Renal cortical epithelial cell (primary cell): ENCODE measurements at regions not wholly inside any gene's neighbourhood (a gene's known extent, or its start where the extent isn't known, plus 50 kb on each side); places are given as distances from the start of the nearest gene placed in this dataset.

Source experiments
- DNase-seq: peaks from one replicate; pipeline ENCODE4 v3.0.0-alpha.2; 2011; ENCODE audit warnings: low read depth

GRCh38 chr7:35536396-35536826 lies 158.5 kb downstream of the HERPUD2 start:
- DNase-seq: no peak

DNA sequence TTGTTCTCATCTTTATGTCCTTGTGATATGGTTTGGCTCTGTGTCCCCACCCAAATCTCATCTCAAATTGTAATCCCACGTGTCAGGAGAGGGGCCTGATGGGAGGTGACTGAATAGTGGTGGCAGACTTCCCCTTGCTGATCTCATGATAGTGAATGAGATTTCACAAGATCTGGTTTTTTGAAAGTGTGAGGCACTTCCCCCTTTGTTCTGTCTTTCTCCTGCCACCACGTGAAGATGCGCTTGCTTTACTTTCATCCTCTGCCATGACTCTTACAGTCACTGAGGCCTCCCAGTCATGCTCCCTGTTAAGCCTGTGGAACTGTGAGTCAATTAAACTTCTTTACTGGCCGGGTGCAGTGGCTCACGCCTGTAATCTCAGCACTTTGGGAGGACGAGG lies 161.0 kb downstream of the HERPUD2 start:
- DNase-seq: no peak

DNA sequence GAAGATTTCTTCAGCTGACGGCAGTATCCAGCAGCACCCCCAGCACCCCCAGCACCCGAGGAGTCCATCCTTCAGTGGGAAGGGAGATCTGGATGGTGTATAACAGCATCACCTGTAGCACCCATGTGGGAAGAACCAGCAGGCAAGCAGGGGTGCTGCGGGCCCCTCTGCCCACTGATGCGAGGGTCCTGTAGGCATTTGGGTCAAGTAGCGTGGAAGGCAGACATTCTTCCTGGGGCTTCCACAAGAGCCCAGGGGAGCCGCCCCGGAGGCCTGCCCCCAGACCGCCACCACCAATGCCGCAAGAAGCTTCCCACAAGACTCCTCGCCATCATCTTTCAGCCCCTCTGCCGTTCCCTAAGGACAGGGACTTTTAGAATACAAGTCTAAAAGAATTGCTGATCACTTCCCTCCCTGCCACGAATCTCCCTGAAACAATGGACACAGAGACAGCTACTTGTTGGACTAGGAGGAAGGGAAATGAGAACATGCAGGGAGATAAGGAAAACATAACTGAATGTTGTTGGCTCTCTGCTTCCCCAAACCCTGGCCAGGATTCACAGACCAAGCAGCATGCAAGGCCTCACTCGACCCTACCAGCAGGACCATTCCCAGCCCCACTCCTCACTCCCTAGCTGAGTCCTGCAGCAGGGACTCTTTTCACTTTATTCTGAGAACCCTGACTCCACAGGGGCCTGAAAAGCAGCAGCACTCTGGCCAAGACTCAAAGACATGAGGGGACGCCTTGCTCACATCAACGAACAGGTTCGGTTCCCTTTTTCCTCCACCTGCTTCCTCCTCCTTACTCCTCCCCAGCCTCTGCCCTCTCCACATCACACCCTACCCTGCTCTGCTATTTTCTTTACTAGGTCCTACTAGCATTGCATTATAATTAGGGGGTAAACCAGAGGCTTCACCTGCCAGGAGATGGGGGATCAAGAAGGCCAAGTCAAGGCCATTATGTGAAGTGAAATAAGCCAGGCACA lies 164.5 kb downstream of the HERPUD2 start:
- no peak for DNase-seq

DNA sequence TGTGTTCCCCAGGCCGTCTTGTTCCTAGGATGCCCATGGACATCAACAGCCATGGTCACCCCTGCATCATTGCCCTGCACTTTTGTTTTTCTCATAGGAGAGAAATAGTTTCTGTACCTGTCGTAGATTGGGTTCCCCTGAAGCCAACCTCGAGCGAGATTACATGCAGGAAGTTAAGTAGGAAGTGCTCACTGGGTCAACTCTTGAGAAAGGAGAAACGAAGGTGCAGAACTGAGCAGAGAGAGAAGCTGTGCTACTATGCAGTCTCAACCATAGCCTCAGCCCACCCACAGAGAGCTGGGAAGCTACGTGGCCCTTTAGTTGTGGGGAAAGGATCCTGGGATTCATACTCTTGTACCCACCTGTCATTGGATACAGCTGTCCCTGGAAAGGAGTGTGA lies 165.2 kb downstream of the HERPUD2 start:
- no peak for DNase-seq

GRCh38 chr7:35528381-35528977 lies 166.5 kb downstream of the HERPUD2 start:
- no peak for DNase-seq

- no peak for DNase-seq
Measured at GRCh38 chr7:35526645-35527044, 168.3 kb downstream of the HERPUD2 start.

DNA sequence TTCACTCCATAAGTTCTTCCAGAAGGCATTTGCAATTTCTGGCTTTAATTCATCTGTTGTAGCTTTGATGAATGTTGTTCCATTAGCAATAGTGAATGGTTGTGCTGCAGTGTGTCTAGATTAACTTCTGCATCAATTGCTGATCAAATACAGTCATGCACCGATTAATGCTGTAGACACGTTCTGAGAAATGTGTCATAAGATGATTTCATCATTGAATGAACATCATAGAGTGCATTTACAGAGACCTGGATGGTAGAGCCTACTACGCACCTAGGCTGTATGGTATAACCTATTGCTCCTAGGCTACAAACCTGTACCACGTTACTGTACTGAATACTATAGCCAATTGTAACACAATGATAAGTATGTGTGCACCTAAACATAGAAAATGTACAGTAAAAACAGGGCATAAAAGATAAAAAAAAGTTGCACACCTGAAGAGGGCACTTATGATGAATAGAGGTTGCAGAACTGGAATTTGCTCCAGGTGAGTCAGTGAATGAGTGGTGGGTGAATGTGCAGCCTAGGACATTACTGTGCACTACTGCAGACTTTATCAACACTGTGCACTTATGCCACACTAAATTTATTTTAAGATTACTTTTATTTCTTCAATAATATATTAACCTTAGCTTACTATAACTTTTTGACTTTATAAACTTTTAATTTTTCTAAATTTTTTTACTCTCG lies 170.7 kb downstream of the HERPUD2 start:
- no peak for DNase-seq

DNA sequence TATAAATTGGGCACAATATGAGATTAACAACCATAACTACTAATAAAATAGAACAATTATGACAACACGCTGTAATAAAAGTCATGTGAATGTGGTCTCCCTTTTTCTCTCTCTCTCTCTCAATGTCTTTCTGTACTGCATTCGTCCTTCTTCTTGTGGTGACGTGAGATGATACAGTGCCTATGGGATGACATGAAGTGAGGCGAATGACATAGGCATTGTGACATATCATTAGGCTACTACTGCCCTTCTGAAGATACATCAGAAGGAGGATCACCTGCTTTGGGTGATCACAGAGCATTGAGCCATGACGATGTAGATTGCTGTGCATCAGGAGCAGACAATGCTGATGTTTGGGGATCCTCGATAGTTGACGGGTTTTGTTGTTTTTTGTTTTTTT lies 171.6 kb downstream of the HERPUD2 start:
- DNase-seq: no peak

DNA sequence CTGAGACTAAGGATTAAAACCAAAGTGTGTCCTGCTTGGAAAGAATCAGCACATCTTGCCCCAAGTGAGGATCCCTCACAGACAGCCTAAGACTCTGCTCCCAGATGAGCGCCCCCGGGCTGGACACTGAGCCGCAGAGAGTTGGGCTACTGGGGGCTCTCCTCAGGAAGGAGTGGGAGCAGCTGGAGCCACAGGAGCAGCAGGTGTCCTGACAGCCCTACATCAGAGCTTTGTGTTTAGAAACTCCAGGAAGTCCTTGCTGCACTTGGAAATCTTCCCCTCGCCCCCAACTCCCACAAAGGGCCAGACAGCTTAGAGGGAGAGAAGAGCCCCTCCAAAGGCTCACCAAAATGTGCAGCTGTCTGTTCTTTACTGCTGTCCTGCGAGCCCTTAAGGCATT lies 172.2 kb downstream of the HERPUD2 start:
- DNase-seq: no peak

DNA sequence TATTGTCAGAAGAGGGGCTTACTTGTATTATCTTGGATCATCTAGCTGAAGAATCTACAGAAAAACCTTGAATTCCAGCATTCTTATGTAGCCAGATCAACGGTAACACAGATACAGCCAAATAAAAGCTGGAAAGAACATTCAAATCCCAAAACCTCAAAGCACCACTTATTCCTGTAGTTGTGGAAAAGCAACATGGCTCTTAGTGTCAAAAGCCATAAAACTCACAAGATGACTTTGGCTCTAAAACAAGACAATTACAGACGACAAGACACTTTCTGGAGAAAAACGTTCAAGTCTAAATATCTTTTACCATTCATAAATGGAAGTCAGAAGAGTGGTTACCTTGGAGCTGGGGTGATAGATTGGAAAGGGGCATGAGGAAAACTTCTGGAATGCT lies 173.0 kb downstream of the HERPUD2 start:
- DNase-seq: no peak

GRCh38 chr7:35520810-35521625 lies 173.9 kb downstream of the HERPUD2 start:
- DNase-seq: no peak

GRCh38 chr7:35519971-35520809 lies 174.7 kb downstream of the HERPUD2 start:
- DNase-seq: peak; percentile 58

- DNase-seq: no peak
Measured at GRCh38 chr7:35518767-35519166, 176.2 kb downstream of the HERPUD2 start.

DNA sequence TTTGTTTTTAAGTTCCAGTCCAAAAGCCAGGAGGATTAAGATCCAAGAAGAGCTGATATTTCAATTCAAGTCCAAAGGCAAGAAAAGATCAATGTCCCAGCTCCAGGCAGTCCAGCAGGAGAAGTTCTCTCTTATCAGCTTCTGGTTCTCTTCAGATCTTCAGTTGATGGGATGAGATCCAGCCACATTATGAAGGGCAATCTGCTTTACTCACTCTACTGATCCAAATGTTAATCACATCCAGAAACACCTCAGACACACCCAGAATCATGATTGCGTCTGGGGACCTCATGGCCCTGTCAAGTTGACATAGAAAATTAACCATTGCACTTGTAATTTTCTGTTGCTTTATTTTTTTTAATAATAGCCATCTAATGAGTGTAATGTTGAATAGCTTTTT lies 178.4 kb downstream of the HERPUD2 start:
- no peak for DNase-seq

DNA sequence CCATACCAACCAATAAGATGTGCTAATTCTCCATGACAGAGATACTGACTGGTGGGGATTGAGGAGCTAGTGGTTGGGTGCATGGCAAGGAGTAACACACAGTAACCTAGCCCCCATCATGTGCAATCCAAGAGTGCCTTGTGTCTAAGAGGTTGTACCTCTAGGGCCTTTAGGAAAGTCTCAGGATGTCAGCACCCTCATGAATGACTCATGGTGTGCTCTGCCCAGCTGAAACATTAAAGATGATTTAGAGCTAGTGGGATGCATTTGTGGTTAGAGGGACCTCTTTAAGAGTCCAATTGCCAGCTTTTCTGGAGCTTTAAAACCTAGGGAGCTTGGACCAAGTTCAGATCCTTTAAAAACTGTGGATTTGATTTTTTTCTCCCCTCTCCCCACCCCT lies 181.1 kb downstream of the HERPUD2 start:
- DNase-seq: no peak

DNA sequence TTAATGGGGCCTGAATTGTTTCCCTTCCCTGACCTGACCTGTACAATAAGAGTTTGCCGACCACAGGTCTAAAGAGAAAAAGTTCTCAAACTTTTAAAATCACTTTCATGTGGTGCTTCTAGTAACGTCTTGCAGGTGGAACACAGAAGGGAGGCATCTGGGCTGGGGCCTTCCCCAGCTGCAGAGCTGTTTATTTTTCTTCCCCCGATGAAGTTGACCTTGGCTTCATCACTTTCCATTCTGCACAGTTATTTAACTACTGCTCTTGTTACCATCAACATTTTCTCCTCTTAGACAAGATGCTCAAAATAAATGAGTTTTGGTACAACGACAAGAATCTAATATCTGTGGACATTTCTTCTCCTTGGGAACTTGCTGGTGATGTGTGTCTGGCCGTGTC lies 181.7 kb downstream of the HERPUD2 start:
- no peak for DNase-seq

GRCh38 chr7:35512716-35513115 lies 182.2 kb downstream of the HERPUD2 start:
- DNase-seq: no peak

GRCh38 chr7:35508623-35509400 lies 186.1 kb downstream of the HERPUD2 start:
- no peak for DNase-seq

GRCh38 chr7:35505066-35505465 lies 189.9 kb downstream of the HERPUD2 start:
- no peak for DNase-seq

- DNase-seq: no peak
Measured at GRCh38 chr7:35504365-35504764, 190.6 kb downstream of the HERPUD2 start.
